Stimulated activated CD8-positive, alpha-beta memory T cell treated with anti-CD3 and anti-CD28 coated beads, Interleukin-4, amount 100 ng/mL, for 1 hour (primary cell): ENCODE measurements at regions not wholly inside any gene's neighbourhood (a gene's known extent, or its start where the extent isn't known, plus 50 kb on each side); places are given as distances from the start of the nearest gene placed in this dataset.

Experiments
- DNase-seq, 2 donors: peaks; one replicate each; pipeline ENCODE4 v3.0.0-alpha.2; 2020; ENCODE audit warnings: low read depth in 2 of 2, low spot score in 1 of 2

- DNase-seq: no peak
Measured at GRCh38 chr6:14724549-14724948, 521.3 kb upstream of the JARID2 start.

GRCh38 chr6:14726816-14727493, 518.9 kb upstream of the JARID2 start:
- no peak for DNase-seq

- no peak for DNase-seq
Measured at GRCh38 chr6:14727494-14728395, 518.1 kb upstream of the JARID2 start.

DNA sequence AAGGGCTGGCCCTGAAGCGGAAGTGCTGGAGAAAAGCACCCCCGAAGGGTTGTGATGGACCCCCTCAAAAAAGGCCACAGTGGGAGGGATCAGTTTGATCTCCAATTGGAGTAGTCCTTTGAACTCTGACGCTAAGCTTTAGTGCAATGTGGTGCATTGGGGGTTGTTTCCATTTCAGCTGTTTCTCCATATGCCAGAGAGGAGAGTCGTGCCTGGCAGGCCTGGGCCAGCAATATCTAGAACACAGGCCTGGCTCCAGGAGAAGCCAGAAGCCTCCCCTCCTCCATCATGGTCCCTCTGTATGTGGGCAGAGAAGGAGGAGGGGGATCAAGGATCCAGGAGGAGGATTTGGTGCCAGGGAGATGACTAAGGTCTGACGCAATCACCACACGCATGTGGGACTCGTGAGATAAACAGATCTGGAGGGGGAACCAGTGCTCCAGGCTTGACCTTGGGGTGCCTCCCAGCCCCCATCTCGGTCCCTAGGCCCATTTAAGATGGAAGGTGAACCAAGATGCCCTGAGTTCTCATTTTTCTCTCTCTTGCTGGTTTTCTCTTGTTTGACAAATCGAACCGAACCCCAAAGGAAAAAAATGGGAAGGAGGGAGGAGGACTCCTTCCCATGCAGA, 517.4 kb upstream of the JARID2 start:
- DNase-seq: no peak

DNA sequence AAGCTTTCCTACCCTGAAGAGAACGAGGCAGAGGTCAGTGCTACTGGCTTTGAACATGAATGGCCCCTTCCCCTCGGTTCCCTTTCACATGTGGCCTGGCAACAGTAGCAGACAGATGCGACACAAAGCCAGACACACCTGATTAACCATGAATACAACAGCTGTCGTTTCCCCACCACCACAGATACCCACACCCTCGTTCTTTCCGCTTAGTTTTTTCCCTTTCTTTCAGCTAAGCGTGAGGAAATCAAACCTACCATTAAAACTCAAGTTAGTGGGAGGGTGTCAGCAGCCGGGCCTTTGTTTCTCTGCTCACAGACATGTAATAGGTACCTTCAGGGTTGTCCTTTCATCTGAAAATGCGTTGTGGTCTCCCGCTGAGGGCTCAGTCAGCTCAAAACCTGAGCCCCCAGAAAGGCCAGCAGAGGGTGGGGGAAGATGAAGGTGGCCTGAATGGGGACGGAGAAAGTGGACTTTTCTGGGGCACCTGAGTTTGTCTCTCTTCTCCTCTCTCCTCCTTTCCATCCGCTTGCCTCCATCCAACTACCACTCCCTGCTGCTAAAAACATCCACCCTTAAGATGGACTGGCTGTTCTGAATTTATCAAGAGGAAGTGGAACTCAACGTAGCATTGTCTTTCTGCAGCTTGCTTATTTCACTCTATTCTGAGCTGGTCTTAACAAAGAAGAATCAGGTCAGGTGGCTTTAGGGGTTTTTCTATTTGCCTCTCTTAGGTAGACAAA, 516.6 kb upstream of the JARID2 start:
- DNase-seq: no peak

GRCh38 chr6:14730654-14731053, 515.2 kb upstream of the JARID2 start:
- DNase-seq: no peak

- DNase-seq: no peak
Measured at GRCh38 chr6:14731611-14732010, 514.3 kb upstream of the JARID2 start.

- DNase-seq: no peak
Measured at GRCh38 chr6:14732226-14732843, 513.5 kb upstream of the JARID2 start.

GRCh38 chr6:14732844-14733757, 512.8 kb upstream of the JARID2 start:
- no peak for DNase-seq

DNA sequence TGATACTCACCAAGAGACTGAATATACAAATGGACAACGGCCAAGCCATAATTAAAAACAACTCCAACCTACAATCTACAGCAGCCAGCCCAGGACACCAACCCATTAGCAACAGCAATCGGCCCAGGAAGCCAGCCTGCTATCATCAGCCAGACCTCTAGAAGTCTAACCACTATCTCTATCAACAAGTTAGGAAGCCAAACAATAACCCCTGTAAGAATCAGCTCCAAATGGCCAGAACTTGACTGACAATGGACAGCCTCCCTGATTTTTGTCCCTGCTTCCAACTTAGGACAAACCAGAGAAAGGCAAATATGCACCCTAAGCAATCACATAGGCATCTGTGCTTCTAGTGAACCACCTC, 511.8 kb upstream of the JARID2 start:
- no peak for DNase-seq

GRCh38 chr6:14734416-14735340, 511.2 kb upstream of the JARID2 start:
- DNase-seq: no peak

DNA sequence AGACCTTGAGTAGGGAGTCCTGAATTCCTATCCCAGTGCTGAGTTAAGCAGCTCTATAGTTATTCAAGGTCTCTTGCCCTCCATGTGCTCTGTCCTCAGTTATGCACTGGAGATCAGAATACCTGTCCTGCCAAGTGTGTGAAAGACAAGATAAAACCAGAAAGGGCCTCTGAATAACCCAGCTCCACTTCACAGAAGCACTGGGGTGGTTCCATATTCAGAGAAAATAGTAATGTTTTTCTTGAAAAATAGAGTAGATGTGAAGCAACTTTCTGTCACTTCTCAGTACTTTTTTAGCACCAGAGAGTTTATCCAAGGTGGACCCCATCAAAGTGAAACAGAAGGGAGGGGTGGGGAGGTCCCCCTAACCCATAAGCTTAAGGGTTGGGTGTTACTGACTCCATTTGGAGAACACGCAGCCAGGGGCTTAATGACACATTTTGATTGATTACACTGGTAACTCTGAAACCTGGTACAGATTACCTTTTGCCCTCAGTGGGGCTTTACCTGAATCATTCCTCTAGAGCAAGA, 509.8 kb upstream of the JARID2 start:
- no peak for DNase-seq

DNA sequence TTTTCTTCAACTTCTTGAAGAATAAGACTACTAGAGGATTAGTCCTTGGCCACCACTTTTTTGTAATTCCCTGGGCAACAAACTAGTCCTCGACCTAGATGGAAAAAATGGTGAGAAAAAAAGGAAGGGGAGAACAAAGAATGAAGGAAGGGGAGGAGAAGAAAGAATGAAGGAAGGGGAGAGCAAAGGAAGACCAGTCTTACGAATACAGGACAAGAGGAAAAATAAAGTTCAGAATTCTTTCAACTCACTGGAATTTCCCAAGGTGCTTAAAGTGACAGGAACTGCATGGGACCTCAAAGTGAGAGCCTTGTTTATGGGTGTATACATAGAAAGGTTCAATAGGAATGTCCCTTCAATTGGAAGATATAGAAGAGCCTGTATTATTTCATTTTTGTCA, 509.3 kb upstream of the JARID2 start:
- DNase-seq: no peak

- no peak for DNase-seq
Measured at GRCh38 chr6:14738497-14738896, 507.4 kb upstream of the JARID2 start.

GRCh38 chr6:14738933-14739332, 506.9 kb upstream of the JARID2 start:
- DNase-seq: no peak

GRCh38 chr6:14739827-14740226, 506.0 kb upstream of the JARID2 start:
- no peak for DNase-seq

- no peak for DNase-seq
Measured at GRCh38 chr6:14742171-14742570, 503.7 kb upstream of the JARID2 start.

DNA sequence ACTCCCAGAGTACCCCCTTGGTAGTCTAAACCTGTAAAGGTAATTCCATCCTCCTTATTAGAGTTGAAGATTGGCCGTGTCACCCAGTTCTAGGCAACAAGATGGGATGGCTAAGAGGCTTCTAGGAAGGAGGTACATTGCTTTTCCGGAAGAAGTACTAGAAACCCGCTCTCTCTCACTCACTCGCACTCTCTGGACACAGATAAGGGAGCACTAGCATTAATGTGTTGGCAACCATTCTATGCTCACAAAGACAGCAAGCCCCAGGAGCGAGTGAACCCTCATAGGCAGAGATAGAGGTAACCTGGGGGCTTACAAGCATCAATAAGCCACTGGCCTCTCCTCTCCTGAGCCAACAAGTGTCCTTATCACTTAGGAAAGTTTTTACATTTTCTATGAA, 503.2 kb upstream of the JARID2 start:
- no peak for DNase-seq

GRCh38 chr6:14743144-14743473, 502.8 kb upstream of the JARID2 start:
- no peak for DNase-seq
